DND-41 (cell line): ENCODE measurements at regions not wholly inside any gene's neighbourhood (a gene's known extent, or its start where the extent isn't known, plus 50 kb on each side); places are given as distances from the start of the nearest gene placed in this dataset.

ENCODE experiments used
- ATAC-seq: fragments of 200-7000 bp; cut with Tn5 transposase; 3 replicates; pipeline ENCODE4 v1.9.1; 2021; ENCODE audit warnings: low read depth; ENCODE audit not compliant: insufficient read depth
- DNase-seq: peaks from one replicate; pipeline ENCODE4 v3.0.0-alpha.2; 2020
- H2AFZ ChIP-seq: 2 replicates; pipeline ENCODE4 v1.6.0; 2012; ENCODE audit warnings: low read depth, low read length
- H3K27ac ChIP-seq: 2 replicates; pipeline ENCODE4 v1.5.1; 2012; ENCODE audit warnings: low read length, inconsistent platforms
- H3K27me3 ChIP-seq: fragments of 200-600 bp; sonication (generic); 2 replicates; pipeline ENCODE4 v1.6.0; 2012; ENCODE audit warnings: low read length, mild to moderate bottlenecking, inconsistent platforms; ENCODE audit not compliant: insufficient read depth, poor library complexity
- H3K36me3 ChIP-seq: 2 replicates; pipeline ENCODE4 v1.5.1; 2012; ENCODE audit warnings: low read length, inconsistent platforms; ENCODE audit not compliant: insufficient read depth
- H3K4me1 ChIP-seq: 2 replicates; pipeline ENCODE4 v1.5.1; 2012; ENCODE audit warnings: mild to moderate bottlenecking, low read length; ENCODE audit not compliant: insufficient read depth
- H3K4me2 ChIP-seq: 2 replicates; pipeline ENCODE4 v1.6.0; 2012; ENCODE audit warnings: mild to moderate bottlenecking, moderate library complexity, low read length, inconsistent platforms; ENCODE audit not compliant: insufficient read depth
- H3K4me3 ChIP-seq, 2 experiments: fragments of 200-600 bp in 1 of 2; shearing (Covaris generic) in 1 of 2; 2 replicates each; pipeline ENCODE4 v1.5.1; 2012 to 2016; ENCODE audit warnings: inconsistent platforms in 2 of 2, low read length in 2 of 2, mild to moderate bottlenecking in 2 of 2, low read depth in 1 of 2, moderate library complexity in 1 of 2
- H3K79me2 ChIP-seq: 2 replicates; pipeline ENCODE4 v1.6.0; 2012; ENCODE audit warnings: low read length, inconsistent platforms; ENCODE audit not compliant: insufficient read depth
- H3K9ac ChIP-seq: 2 replicates; pipeline ENCODE4 v1.6.0; 2012; ENCODE audit warnings: low read depth, mild to moderate bottlenecking, inconsistent platforms, low read length, moderate library complexity
- H3K9me3 ChIP-seq: 2 replicates; pipeline ENCODE4 v1.5.1; 2012; ENCODE audit warnings: low read length, moderate library complexity, mild to moderate bottlenecking, inconsistent platforms; ENCODE audit not compliant: insufficient read depth, severe bottlenecking
- H4K20me1 ChIP-seq: 2 replicates; pipeline ENCODE4 v1.6.0; 2012; ENCODE audit warnings: low read length; ENCODE audit not compliant: insufficient read depth
- CTCF ChIP-seq: IDR thresholded peaks from 2 replicates; pipeline ENCODE4 v1.5.1; 2012; ENCODE audit warnings: borderline replicate concordance, low read length, moderate library complexity, mild to moderate bottlenecking; ENCODE audit not compliant: poor library complexity, severe bottlenecking; ENCODE audit errors: extremely low read depth
- EZH2 ChIP-seq: IDR thresholded peaks from 3 replicates; pipeline ENCODE4 v1.6.1; 2012; ENCODE audit warnings: borderline replicate concordance, low read depth, mild to moderate bottlenecking, moderate library complexity, low read length, inconsistent platforms; ENCODE audit not compliant: severe bottlenecking

GRCh38 chr17:31704483-31704882 lies 154.6 kb downstream of the COPRS start:
- Histone ChIP-seq H3K27ac (no peak overlapping the region), H3K4me2 (no peak overlapping the region), H3K4me3 (no peak overlapping the region), H3K9me3 (no peaks in the 10 kb centered on the region), H3K27me3 (peaks cover 7% of the 10 kb centered on the region), H4K20me1 (no peaks in the 10 kb centered on the region), H3K79me2 (no peaks in the 10 kb centered on the region), H3K9ac (no peak overlapping the region), H3K4me1 (no peaks in the 10 kb centered on the region), H2AFZ (no peak overlapping the region), H3K36me3 (no peaks in the 10 kb centered on the region)
- no peak for TF ChIP-seq EZH2
- no peak for TF ChIP-seq CTCF
- no peak for ATAC-seq
- DNase-seq: no peak

- Histone ChIP-seq H3K36me3 (no peaks in the 10 kb centered on the region), H3K27me3 (peaks cover 7% of the 10 kb centered on the region), H4K20me1 (no peaks in the 10 kb centered on the region), H3K79me2 (no peaks in the 10 kb centered on the region), H3K27ac (no peak overlapping the region), H3K9ac (no peak overlapping the region), H3K4me3 (no peak overlapping the region), H3K4me1 (no peaks in the 10 kb centered on the region), H3K9me3 (no peaks in the 10 kb centered on the region), H2AFZ (no peak overlapping the region), H3K4me2 (no peak overlapping the region)
- ATAC-seq: no peak
- no peak for DNase-seq
- TF ChIP-seq EZH2 (no peak), CTCF (no peak)
These were observed 157.0 kb downstream of the COPRS start for GRCh38 chr17:31702041-31702440.

GRCh38 chr17:31700973-31701372 lies 158.1 kb downstream of the COPRS start:
- no peak overlapping the region for H3K4me2 ChIP-seq
- peaks cover 7% of the 10 kb centered on the region for H3K27me3 ChIP-seq
- no peak overlapping the region for H3K27ac ChIP-seq
- H4K20me1 ChIP-seq: no peaks in the 10 kb centered on the region
- H3K4me3 ChIP-seq: no peak overlapping the region
- H3K79me2 ChIP-seq: no peaks in the 10 kb centered on the region
- no peaks in the 10 kb centered on the region for H3K4me1 ChIP-seq
- DNase-seq (no peak), ATAC-seq (no peak)
- no peaks in the 10 kb centered on the region for H3K9me3 ChIP-seq
- no peak for TF ChIP-seq EZH2
- no peak for TF ChIP-seq CTCF
- no peak overlapping the region for H3K9ac ChIP-seq
- no peaks in the 10 kb centered on the region for H3K36me3 ChIP-seq
- no peak overlapping the region for H2AFZ ChIP-seq

- ATAC-seq: no peak
- Histone ChIP-seq H3K4me2 (no peak overlapping the region), H4K20me1 (no peaks in the 10 kb centered on the region), H3K4me3 (no peak overlapping the region), H3K27me3 (peaks cover 7% of the 10 kb centered on the region), H3K79me2 (no peaks in the 10 kb centered on the region), H3K9ac (no peak overlapping the region), H3K4me1 (no peaks in the 10 kb centered on the region), H3K36me3 (no peaks in the 10 kb centered on the region), H3K9me3 (no peaks in the 10 kb centered on the region), H3K27ac (no peak overlapping the region), H2AFZ (no peak overlapping the region)
- no peak for DNase-seq
- TF ChIP-seq EZH2 (no peak), CTCF (no peak)
These were observed 159.2 kb downstream of the COPRS start for GRCh38 chr17:31699886-31700285.
